ENCODE measurements at regions not wholly inside any gene's neighbourhood (a gene's known extent, or its start where the extent isn't known, plus 50 kb on each side); places are given as distances from the start of the nearest gene placed in this dataset.

GRCh38 chr2:118738106-118738505, 109.3 kb downstream of the EN1 start:
- no peak for DNase-seq
- no peak overlapping the region for H3K4me3 Mint-ChIP-seq
- H3K4me1 Mint-ChIP-seq: no peaks in the 10 kb centered on the region
- no peak overlapping the region for H3K27ac Mint-ChIP-seq
- H3K9me3 ChIP-seq (ENCODE audit: control insufficient read depth in 2 of 2, low read length in 2 of 2): no peaks in the 10 kb centered on the region
- H3K4me1 ChIP-seq (ENCODE audit: control insufficient read depth, insufficient read depth, low read length, poor library complexity, severe bottlenecking): no peaks in the 10 kb centered on the region
- ATAC-seq (ENCODE audit: low read depth in 2 of 2): no peak
- no peak overlapping the region for H3K27ac ChIP-seq (ENCODE audit: insufficient read depth, low read length, poor library complexity, severe bottlenecking)
- no peaks in the 10 kb centered on the region for H3K36me3 Mint-ChIP-seq
- peaks cover 0 to 14% (median 2%) of the 10 kb centered on the region in 7 donors for H3K9me3 Mint-ChIP-seq
- no peaks in the 10 kb centered on the region for H3K27me3 Mint-ChIP-seq
- no peaks in the 10 kb centered on the region for H3K36me3 ChIP-seq (ENCODE audit: control insufficient read depth, insufficient read depth, low read length)
- no peak overlapping the region for H3K4me3 ChIP-seq (ENCODE audit: low read depth, low read length)
- H3K27me3 ChIP-seq (ENCODE audit: control insufficient read depth, insufficient read depth, low read length): peaks cover 2% of the 10 kb centered on the region

DNA sequence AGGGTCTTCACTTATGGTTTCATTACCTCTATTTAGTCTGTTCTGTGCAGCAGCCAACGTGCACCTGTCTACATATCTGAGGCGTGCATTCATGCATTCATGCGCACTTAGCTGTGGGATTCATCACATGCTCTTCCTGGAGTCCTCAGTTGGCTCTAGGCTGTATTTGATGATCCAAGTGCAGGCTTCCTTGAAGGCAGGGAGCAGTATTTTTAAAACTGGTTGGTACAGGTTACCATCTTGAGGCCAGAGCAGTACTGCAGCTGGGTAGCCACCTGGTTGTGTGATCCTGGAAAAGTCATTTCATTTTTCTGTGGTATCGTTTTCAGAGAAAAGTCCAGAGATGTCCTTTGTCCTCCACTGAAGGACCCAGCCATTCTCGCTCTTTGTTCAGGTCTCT, 109.8 kb downstream of the EN1 start:
- Histone ChIP-seq H3K27ac (ENCODE audit: insufficient read depth, low read length, poor library complexity, severe bottlenecking) (no peak overlapping the region), H3K4me3 (ENCODE audit: low read depth, low read length) (no peak overlapping the region), H3K27me3 (ENCODE audit: control insufficient read depth, insufficient read depth, low read length) (peaks cover 2% of the 10 kb centered on the region), H3K36me3 (ENCODE audit: control insufficient read depth, insufficient read depth, low read length) (no peaks in the 10 kb centered on the region), H3K9me3 (ENCODE audit: control insufficient read depth in 2 of 2, low read length in 2 of 2) (no peaks in the 10 kb centered on the region), H3K4me1 (ENCODE audit: control insufficient read depth, insufficient read depth, low read length, poor library complexity, severe bottlenecking) (no peaks in the 10 kb centered on the region)
- H3K36me3 Mint-ChIP-seq: no peaks in the 10 kb centered on the region
- H3K4me1 Mint-ChIP-seq: no peaks in the 10 kb centered on the region
- DNase-seq (no peak), ATAC-seq (ENCODE audit: low read depth in 2 of 2) (no peak)
- no peaks in the 10 kb centered on the region for H3K27me3 Mint-ChIP-seq
- no peak overlapping the region for H3K27ac Mint-ChIP-seq
- H3K9me3 Mint-ChIP-seq: peaks cover 0 to 14% (median 2%) of the 10 kb centered on the region in 7 donors
- H3K4me3 Mint-ChIP-seq: no peak overlapping the region

GRCh38 chr2:118732432-118732831, 115.0 kb downstream of the EN1 start:
- H3K4me1 ChIP-seq (ENCODE audit: control insufficient read depth, insufficient read depth, low read length, poor library complexity, severe bottlenecking): no peaks in the 10 kb centered on the region
- Mint-ChIP-seq H3K4me3 (peak overlapping the region in 1 of 4 donors; percentile 17), H3K9me3 (peaks cover 0 to 15% (median 2%) of the 10 kb centered on the region in 7 donors), H3K4me1 (no peaks in the 10 kb centered on the region), H3K27ac (no peak overlapping the region), H3K36me3 (no peaks in the 10 kb centered on the region), H3K27me3 (no peaks in the 10 kb centered on the region)
- H3K27ac ChIP-seq (ENCODE audit: insufficient read depth, low read length, poor library complexity, severe bottlenecking): no peak overlapping the region
- no peak overlapping the region for H3K4me3 ChIP-seq (ENCODE audit: low read depth, low read length)
- DNase-seq: no peak
- H3K27me3 ChIP-seq (ENCODE audit: control insufficient read depth, insufficient read depth, low read length): no peaks in the 10 kb centered on the region
- ATAC-seq (ENCODE audit: low read depth in 2 of 2): no peak
- H3K9me3 ChIP-seq (ENCODE audit: control insufficient read depth in 2 of 2, low read length in 2 of 2): no peaks in the 10 kb centered on the region
- no peaks in the 10 kb centered on the region for H3K36me3 ChIP-seq (ENCODE audit: control insufficient read depth, insufficient read depth, low read length)

DNA sequence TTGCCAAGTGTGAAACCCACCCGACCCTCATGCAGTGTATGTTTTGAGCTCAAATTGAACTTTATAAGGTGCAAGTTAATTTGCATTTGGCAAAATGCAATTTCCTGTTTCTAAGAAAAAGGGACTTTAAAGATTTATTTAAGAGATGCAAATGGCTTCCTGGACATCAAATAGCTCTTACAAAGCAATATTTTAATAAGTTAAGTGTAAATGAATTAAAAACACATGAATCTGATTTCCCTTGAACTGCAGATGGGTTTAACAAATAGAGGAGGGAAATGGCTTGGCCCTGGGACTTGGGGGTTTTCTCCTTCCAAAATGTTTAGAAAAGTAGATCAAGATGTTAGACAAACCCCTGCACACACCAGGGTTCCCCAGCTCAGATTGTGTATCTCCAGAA, 116.0 kb downstream of the EN1 start:
- H3K4me1 ChIP-seq (ENCODE audit: control insufficient read depth, insufficient read depth, low read length, poor library complexity, severe bottlenecking): no peaks in the 10 kb centered on the region
- DNase-seq (no peak), ATAC-seq (ENCODE audit: low read depth in 2 of 2) (no peak)
- H3K27me3 Mint-ChIP-seq: no peaks in the 10 kb centered on the region
- no peak overlapping the region for H3K27ac ChIP-seq (ENCODE audit: insufficient read depth, low read length, poor library complexity, severe bottlenecking)
- no peak overlapping the region for H3K4me3 ChIP-seq (ENCODE audit: low read depth, low read length)
- no peaks in the 10 kb centered on the region for H3K27me3 ChIP-seq (ENCODE audit: control insufficient read depth, insufficient read depth, low read length)
- no peak overlapping the region for H3K27ac Mint-ChIP-seq
- no peaks in the 10 kb centered on the region for H3K36me3 ChIP-seq (ENCODE audit: control insufficient read depth, insufficient read depth, low read length)
- no peaks in the 10 kb centered on the region for H3K4me1 Mint-ChIP-seq
- no peaks in the 10 kb centered on the region for H3K36me3 Mint-ChIP-seq
- no peak overlapping the region for H3K4me3 Mint-ChIP-seq
- H3K9me3 Mint-ChIP-seq: peaks cover 0 to 14% (median 4%) of the 10 kb centered on the region in 7 donors
- H3K9me3 ChIP-seq (ENCODE audit: control insufficient read depth in 2 of 2, low read length in 2 of 2): no peaks in the 10 kb centered on the region

DNA sequence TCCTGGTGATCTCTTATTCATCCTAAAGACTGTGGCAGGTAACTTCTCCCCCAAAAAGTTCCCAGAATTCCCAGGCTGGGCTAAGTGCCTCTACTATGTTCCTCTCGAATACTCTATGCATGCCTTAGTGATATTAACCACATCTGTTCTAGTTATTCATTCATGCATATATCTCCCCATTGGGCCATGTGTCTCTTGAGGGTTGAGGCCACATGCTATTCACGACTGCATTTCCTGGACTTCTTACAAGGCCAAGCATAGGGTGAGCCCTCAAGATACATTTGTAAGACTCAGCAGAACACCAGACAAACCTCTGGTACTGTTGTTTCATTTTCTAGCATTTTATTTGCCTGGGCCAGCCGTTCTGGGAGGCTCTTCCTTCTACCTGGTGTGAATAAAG, 117.0 kb downstream of the EN1 start:
- no peaks in the 10 kb centered on the region for H3K36me3 Mint-ChIP-seq
- H3K9me3 ChIP-seq (ENCODE audit: control insufficient read depth in 2 of 2, low read length in 2 of 2): no peaks in the 10 kb centered on the region
- DNase-seq: no peak
- no peaks in the 10 kb centered on the region for H3K4me1 ChIP-seq (ENCODE audit: control insufficient read depth, insufficient read depth, low read length, poor library complexity, severe bottlenecking)
- ATAC-seq (ENCODE audit: low read depth in 2 of 2): no peak
- H3K4me3 Mint-ChIP-seq: no peak overlapping the region
- H3K9me3 Mint-ChIP-seq: peaks cover 0 to 11% (median 4%) of the 10 kb centered on the region in 7 donors
- no peaks in the 10 kb centered on the region for H3K27me3 Mint-ChIP-seq
- no peak overlapping the region for H3K27ac ChIP-seq (ENCODE audit: insufficient read depth, low read length, poor library complexity, severe bottlenecking)
- no peak overlapping the region for H3K4me3 ChIP-seq (ENCODE audit: low read depth, low read length)
- H3K27me3 ChIP-seq (ENCODE audit: control insufficient read depth, insufficient read depth, low read length): no peaks in the 10 kb centered on the region
- no peak overlapping the region for H3K27ac Mint-ChIP-seq
- no peaks in the 10 kb centered on the region for H3K36me3 ChIP-seq (ENCODE audit: control insufficient read depth, insufficient read depth, low read length)
- no peaks in the 10 kb centered on the region for H3K4me1 Mint-ChIP-seq

GRCh38 chr2:118729760-118730159, 117.7 kb downstream of the EN1 start:
- no peak overlapping the region for H3K27ac ChIP-seq (ENCODE audit: insufficient read depth, low read length, poor library complexity, severe bottlenecking)
- DNase-seq (no peak), ATAC-seq (ENCODE audit: low read depth in 2 of 2) (no peak)
- H3K27me3 ChIP-seq (ENCODE audit: control insufficient read depth, insufficient read depth, low read length): no peaks in the 10 kb centered on the region
- H3K36me3 Mint-ChIP-seq: no peaks in the 10 kb centered on the region
- no peaks in the 10 kb centered on the region for H3K9me3 ChIP-seq (ENCODE audit: control insufficient read depth in 2 of 2, low read length in 2 of 2)
- H3K4me3 ChIP-seq (ENCODE audit: low read depth, low read length): no peak overlapping the region
- no peaks in the 10 kb centered on the region for H3K4me1 ChIP-seq (ENCODE audit: control insufficient read depth, insufficient read depth, low read length, poor library complexity, severe bottlenecking)
- H3K9me3 Mint-ChIP-seq: peaks cover 0 to 11% (median 4%) of the 10 kb centered on the region in 7 donors
- H3K36me3 ChIP-seq (ENCODE audit: control insufficient read depth, insufficient read depth, low read length): no peaks in the 10 kb centered on the region
- H3K4me1 Mint-ChIP-seq: no peaks in the 10 kb centered on the region
- no peaks in the 10 kb centered on the region for H3K27me3 Mint-ChIP-seq
- no peak overlapping the region for H3K4me3 Mint-ChIP-seq
- H3K27ac Mint-ChIP-seq: no peak overlapping the region

DNA sequence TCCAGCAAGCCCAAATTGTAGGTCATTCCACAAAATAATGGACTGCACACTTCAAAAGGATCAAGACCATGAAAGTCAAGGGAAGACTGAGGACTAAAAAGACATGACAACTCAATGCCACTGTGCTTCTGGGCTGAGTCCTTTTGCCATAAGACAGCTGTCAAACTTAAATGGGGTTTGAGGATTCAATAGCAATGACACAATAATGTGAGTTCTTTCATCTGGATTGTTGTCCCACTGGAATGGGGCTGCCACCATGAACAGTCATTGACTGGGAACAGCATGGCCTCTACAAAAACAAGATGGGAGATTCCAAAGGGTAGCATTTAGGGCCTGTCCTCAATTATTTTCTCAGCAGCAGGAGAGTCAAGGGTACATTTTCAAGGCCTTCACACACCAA, 118.5 kb downstream of the EN1 start:
- no peak overlapping the region for H3K27ac Mint-ChIP-seq
- no peaks in the 10 kb centered on the region for H3K27me3 ChIP-seq (ENCODE audit: control insufficient read depth, insufficient read depth, low read length)
- H3K4me1 Mint-ChIP-seq: no peaks in the 10 kb centered on the region
- H3K4me1 ChIP-seq (ENCODE audit: control insufficient read depth, insufficient read depth, low read length, poor library complexity, severe bottlenecking): no peaks in the 10 kb centered on the region
- no peaks in the 10 kb centered on the region for H3K27me3 Mint-ChIP-seq
- no peaks in the 10 kb centered on the region for H3K9me3 ChIP-seq (ENCODE audit: control insufficient read depth in 2 of 2, low read length in 2 of 2)
- H3K36me3 ChIP-seq (ENCODE audit: control insufficient read depth, insufficient read depth, low read length): no peaks in the 10 kb centered on the region
- DNase-seq (no peak), ATAC-seq (ENCODE audit: low read depth in 2 of 2) (no peak)
- H3K4me3 Mint-ChIP-seq: no peak overlapping the region
- peaks cover 0 to 11% (median 4%) of the 10 kb centered on the region in 7 donors for H3K9me3 Mint-ChIP-seq
- H3K4me3 ChIP-seq (ENCODE audit: low read depth, low read length): no peak overlapping the region
- no peaks in the 10 kb centered on the region for H3K36me3 Mint-ChIP-seq
- no peak overlapping the region for H3K27ac ChIP-seq (ENCODE audit: insufficient read depth, low read length, poor library complexity, severe bottlenecking)

DNA sequence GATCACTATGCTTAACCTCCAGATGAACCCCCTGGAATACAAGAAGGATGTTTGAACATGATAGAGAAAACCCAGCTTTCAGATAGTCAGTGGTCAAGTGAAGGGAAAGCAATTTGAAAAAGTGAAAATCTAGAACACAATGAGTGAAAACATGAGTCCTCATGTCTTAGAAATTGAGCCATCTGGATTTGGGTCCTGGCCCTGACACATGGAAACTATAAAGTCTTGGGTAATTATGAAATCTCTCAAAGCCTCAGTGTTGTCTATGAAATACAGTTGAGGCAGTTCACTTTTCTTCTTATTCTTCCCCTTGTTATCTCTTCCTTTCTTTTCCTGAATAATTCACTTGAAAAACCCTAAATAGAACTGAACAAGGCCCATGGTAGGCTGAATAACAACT, 120.6 kb downstream of the EN1 start:
- Histone ChIP-seq H3K9me3 (ENCODE audit: control insufficient read depth in 2 of 2, low read length in 2 of 2) (no peaks in the 10 kb centered on the region), H3K4me3 (ENCODE audit: low read depth, low read length) (no peak overlapping the region), H3K27ac (ENCODE audit: insufficient read depth, low read length, poor library complexity, severe bottlenecking) (no peak overlapping the region), H3K36me3 (ENCODE audit: control insufficient read depth, insufficient read depth, low read length) (no peaks in the 10 kb centered on the region), H3K4me1 (ENCODE audit: control insufficient read depth, insufficient read depth, low read length, poor library complexity, severe bottlenecking) (no peaks in the 10 kb centered on the region), H3K27me3 (ENCODE audit: control insufficient read depth, insufficient read depth, low read length) (no peaks in the 10 kb centered on the region)
- peaks cover 0 to 11% (median 4%) of the 10 kb centered on the region in 7 donors for H3K9me3 Mint-ChIP-seq
- no peaks in the 10 kb centered on the region for H3K4me1 Mint-ChIP-seq
- H3K27ac Mint-ChIP-seq: no peak overlapping the region
- DNase-seq (no peak), ATAC-seq (ENCODE audit: low read depth in 2 of 2) (no peak)
- no peaks in the 10 kb centered on the region for H3K36me3 Mint-ChIP-seq
- H3K4me3 Mint-ChIP-seq: no peak overlapping the region
- no peaks in the 10 kb centered on the region for H3K27me3 Mint-ChIP-seq
